Natural killer cell treated with Interleukin-12 subunit alpha and Interleukin-12 subunit beta and Interleukin-15 and Interleukin-18, amount 100 ng/mL, for 72 hours (primary cell): ENCODE measurements at regions not wholly inside any gene's neighbourhood (a gene's known extent, or its start where the extent isn't known, plus 50 kb on each side); places are given as distances from the start of the nearest gene placed in this dataset.
A peak's percentile ranks its signal among the peaks of the same experiment; 100 is the strongest.

Source experiments
- ATAC-seq, 2 donors: fragments of 150-1000 bp; cut with Tn5 transposase in 1 of 2; sonication (Bioruptor Pico), chemical (Tn5 transposase) in 1 of 2; 2 replicates each; pipeline ENCODE4 v1.10.0; 2021
- DNase-seq: peaks from one replicate; pipeline ENCODE4 v3.0.0; 2022; ENCODE audit warnings: low spot score
- H3K27ac Mint-ChIP-seq, 2 donors: 1 replicate in 1 of 2; 2 replicates in 1 of 2; pipeline ENCODE4 v1.8.0; 2022; ENCODE audit warnings: mixed read lengths in 2 of 2, mild to moderate bottlenecking in 1 of 2, moderate library complexity in 1 of 2
- H3K27me3 Mint-ChIP-seq, 2 donors: 1 replicate in 1 of 2; 2 replicates in 1 of 2; pipeline ENCODE4 v1.8.0; 2022; ENCODE audit warnings: mixed read lengths in 2 of 2
- H3K36me3 Mint-ChIP-seq: one replicate; pipeline ENCODE4 v1.8.0; 2022; ENCODE audit warnings: mixed read lengths
- H3K4me1 Mint-ChIP-seq, 2 donors: 1 replicate in 1 of 2; 2 replicates in 1 of 2; pipeline ENCODE4 v1.8.0; 2022; ENCODE audit warnings: low read depth in 2 of 2, mixed read lengths in 2 of 2, mild to moderate bottlenecking in 1 of 2
- H3K4me3 Mint-ChIP-seq: one replicate; pipeline ENCODE4 v1.8.0; 2022; ENCODE audit warnings: mixed read lengths
- H3K9me3 Mint-ChIP-seq: 2 replicates; pipeline ENCODE4 v1.8.0; 2022; ENCODE audit warnings: mixed read lengths

DNA sequence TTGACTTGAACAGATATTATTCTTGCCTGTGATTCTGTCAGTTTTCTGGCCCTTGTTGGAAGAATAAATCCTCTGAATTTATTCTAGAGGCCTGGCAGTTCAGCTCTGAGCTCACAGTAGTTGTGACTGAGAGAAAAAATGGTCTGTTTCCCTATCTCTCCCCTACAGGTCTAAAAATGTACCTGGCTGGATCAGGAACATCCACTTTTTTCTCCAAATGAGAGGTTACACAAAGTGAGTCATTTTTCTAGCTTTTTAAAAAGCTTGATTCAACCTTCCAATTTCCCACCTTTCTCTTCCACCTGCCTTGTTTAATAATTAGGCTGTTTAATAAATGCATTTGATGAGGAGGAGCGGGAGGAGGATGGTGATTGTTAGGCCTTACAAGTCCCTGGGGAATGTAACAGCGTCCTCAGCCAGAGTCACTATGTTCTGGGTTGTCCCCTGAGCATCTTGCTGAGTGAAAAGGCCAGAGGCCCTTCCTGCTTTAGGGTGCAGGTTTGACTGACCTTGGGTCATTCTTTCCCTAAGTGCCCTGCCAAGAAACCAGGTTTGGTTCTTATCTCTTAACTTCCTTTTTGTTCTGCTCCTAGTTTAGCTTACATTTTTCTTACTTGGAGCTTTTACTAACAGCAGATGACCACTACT lies 91.7 kb upstream of the FUT8 start:
- no peak for ATAC-seq
- Mint-ChIP-seq H3K9me3 (no peaks in the 10 kb centered on the region), H3K4me1 (peaks cover 3 to 11% of the 10 kb centered on the region in 2 donors), H3K36me3 (no peaks in the 10 kb centered on the region), H3K27me3 (peaks cover 0 to 4% of the 10 kb centered on the region in 2 donors), H3K4me3 (peak overlapping the region; percentile 21), H3K27ac (peak overlapping the region; percentile 33 to 69)
- no peak for DNase-seq

- DNase-seq (no peak), ATAC-seq (peak; percentile 63 to 85)
- peaks cover 0 to 4% of the 10 kb centered on the region in 2 donors for H3K27me3 Mint-ChIP-seq
- H3K36me3 Mint-ChIP-seq = no peaks in the 10 kb centered on the region
- peak overlapping the region; percentile 21 for H3K4me3 Mint-ChIP-seq
- no peaks in the 10 kb centered on the region for H3K9me3 Mint-ChIP-seq
- H3K4me1 Mint-ChIP-seq = peaks cover 3 to 11% of the 10 kb centered on the region in 2 donors
- H3K27ac Mint-ChIP-seq = peak overlapping the region; percentile 33 to 69
These were observed 91.1 kb upstream of the FUT8 start for GRCh38 chr14:65321370-65321875.

- H3K27ac Mint-ChIP-seq = no peak overlapping the region
- no peak for DNase-seq
- peaks cover 0 to 2% of the 10 kb centered on the region in 2 donors for H3K27me3 Mint-ChIP-seq
- H3K36me3 Mint-ChIP-seq = no peaks in the 10 kb centered on the region
- H3K4me1 Mint-ChIP-seq = peaks cover 4 to 13% of the 10 kb centered on the region in 2 donors
- H3K9me3 Mint-ChIP-seq = no peaks in the 10 kb centered on the region
- H3K4me3 Mint-ChIP-seq = no peak overlapping the region
- ATAC-seq = no peak
These were observed 83.0 kb upstream of the FUT8 start for GRCh38 chr14:65329481-65329880.

DNA sequence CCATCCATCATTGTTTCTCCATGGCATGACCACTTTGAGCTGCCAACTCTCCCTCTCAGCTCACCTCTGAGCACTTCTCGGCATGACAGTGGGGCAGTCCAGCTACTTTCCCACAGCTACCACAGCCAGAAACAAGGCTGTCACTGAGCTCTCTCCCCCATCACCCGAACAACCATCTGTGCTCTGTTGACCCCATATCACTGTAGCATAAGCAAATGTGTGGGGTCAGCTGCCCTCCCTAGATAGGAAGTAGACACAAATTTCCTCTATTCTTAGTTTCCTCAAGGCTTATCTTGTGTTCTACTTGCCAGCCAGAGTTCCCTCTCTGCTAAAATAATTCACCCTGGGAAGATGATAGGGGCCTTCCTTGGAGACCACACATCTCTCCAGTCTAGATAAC lies 82.6 kb upstream of the FUT8 start:
- DNase-seq (no peak), ATAC-seq (no peak)
- Mint-ChIP-seq H3K4me3 (no peak overlapping the region), H3K27ac (no peak overlapping the region), H3K27me3 (peaks cover 0 to 2% of the 10 kb centered on the region in 2 donors), H3K36me3 (no peaks in the 10 kb centered on the region), H3K4me1 (peaks cover 4 to 16% of the 10 kb centered on the region in 2 donors), H3K9me3 (no peaks in the 10 kb centered on the region)

DNA sequence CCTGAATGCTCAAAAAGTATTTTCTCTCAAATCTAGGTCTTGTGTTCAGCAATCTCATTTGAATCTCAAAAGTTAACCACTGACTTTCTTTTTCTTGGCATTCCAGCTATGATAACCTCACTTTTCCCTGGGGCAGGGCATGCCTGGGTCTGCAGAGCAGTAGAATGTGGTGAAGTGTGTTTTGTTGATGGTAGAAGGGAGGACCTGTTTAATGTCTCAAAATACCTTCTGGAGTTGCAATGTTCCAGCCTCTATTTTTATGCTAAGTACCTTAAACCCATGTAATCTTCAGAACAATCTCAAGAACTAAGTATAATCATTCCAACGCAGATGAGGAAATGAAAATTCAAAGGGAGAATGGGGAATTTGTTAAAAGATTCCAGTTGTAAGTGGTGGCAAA lies 82.1 kb upstream of the FUT8 start:
- Mint-ChIP-seq H3K36me3 (no peaks in the 10 kb centered on the region), H3K27ac (no peak overlapping the region)

GRCh38 chr14:65331652-65332051 lies 80.9 kb upstream of the FUT8 start:
- Mint-ChIP-seq H3K36me3 (no peaks in the 10 kb centered on the region), H3K9me3 (no peaks in the 10 kb centered on the region), H3K4me1 (peaks cover 11 to 25% of the 10 kb centered on the region in 2 donors), H3K27ac (no peak overlapping the region), H3K27me3 (peaks cover 0 to 2% of the 10 kb centered on the region in 2 donors), H3K4me3 (no peak overlapping the region)
- ATAC-seq (no peak), DNase-seq (no peak)

More for the DNA sequence above, 82.1 kb upstream of the FUT8 start:
- ATAC-seq (no peak), DNase-seq (no peak)
- H3K9me3 Mint-ChIP-seq = no peaks in the 10 kb centered on the region
- peaks cover 0 to 2% of the 10 kb centered on the region in 2 donors for H3K27me3 Mint-ChIP-seq
- peaks cover 4 to 16% of the 10 kb centered on the region in 2 donors for H3K4me1 Mint-ChIP-seq
- H3K4me3 Mint-ChIP-seq = no peak overlapping the region

DNA sequence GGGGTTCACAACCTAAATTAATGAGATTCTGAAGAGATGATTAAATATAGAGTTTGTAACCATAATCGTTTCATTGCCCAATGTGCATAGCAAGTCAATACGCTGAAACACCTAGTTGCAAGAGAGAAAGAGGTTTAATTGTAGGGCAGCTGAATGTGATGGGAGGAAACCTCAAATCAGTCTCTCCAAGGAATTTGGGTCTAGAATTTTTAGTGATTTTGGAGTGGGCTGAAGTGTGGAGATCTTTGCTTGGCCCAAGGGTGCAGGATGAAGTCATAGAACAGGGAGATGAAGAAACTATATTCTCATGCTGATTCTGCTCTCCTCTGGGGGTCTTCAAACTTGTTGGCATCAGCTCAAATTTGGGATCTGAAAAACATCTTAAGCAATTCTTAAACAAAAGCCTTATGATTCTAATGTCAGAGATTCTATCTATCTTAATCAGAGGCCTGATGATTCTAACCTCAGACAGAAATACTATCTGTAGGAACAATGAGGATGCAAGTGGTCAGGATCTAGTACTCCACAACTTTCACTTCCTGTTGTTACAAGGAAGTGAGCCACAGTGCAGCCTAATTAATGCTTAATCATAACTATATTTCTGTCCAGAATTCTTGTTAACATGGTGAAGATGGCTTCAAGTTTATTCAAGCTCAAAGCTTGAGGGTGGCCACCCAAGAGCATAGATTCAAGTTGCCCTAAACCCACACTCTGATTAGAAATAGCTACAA lies 80.2 kb upstream of the FUT8 start:
- Mint-ChIP-seq H3K4me3 (no peak overlapping the region), H3K27me3 (peaks cover 0 to 2% of the 10 kb centered on the region in 2 donors), H3K4me1 (peaks cover 11 to 27% of the 10 kb centered on the region in 2 donors), H3K36me3 (no peaks in the 10 kb centered on the region), H3K27ac (no peak overlapping the region), H3K9me3 (no peaks in the 10 kb centered on the region)
- DNase-seq (no peak), ATAC-seq (no peak)

DNA sequence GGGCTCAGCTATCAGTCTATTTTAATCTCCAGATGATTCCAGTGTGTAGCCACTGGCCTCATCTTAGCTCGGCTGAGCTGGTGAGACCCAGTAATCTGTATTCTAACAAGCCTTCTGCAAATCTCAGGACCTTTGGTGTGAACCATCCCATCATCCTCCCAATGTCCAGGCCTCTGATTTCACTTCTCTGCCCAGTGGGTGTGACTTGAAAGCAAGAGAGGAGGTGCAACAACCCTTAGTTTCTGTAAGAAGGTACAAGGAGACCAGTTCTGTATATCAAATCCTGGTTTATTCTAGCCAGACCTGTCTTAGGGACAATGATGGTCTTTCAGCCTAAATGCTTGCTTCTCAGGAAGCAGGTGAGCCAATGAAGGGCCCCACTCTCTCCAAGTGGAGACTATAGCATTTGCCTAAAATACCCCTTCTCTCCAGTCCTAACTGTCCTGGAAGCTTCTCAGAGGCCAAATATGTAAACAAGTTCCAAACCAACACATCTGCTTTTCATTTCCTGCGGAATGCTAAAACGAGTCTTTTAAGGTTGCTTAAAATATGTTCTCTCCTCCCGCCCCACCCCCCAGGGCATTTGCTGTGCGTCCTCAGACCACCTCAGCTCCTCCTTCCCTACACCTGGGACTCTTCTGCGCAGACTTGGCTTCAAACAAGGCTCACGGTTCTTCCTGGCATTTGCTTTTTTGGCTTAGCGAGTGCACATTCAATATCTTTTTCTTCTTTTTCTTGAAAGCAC lies 78.4 kb upstream of the FUT8 start:
- DNase-seq = no peak
- H3K9me3 Mint-ChIP-seq = no peaks in the 10 kb centered on the region
- H3K4me3 Mint-ChIP-seq = no peak overlapping the region
- H3K4me1 Mint-ChIP-seq = peaks cover 11 to 27% of the 10 kb centered on the region in 2 donors
- H3K27me3 Mint-ChIP-seq = peaks cover 0 to 2% of the 10 kb centered on the region in 2 donors
- H3K36me3 Mint-ChIP-seq = no peaks in the 10 kb centered on the region
- ATAC-seq = no peak
- peak overlapping the region in 1 of 2 donors; percentile 87 for H3K27ac Mint-ChIP-seq

DNA sequence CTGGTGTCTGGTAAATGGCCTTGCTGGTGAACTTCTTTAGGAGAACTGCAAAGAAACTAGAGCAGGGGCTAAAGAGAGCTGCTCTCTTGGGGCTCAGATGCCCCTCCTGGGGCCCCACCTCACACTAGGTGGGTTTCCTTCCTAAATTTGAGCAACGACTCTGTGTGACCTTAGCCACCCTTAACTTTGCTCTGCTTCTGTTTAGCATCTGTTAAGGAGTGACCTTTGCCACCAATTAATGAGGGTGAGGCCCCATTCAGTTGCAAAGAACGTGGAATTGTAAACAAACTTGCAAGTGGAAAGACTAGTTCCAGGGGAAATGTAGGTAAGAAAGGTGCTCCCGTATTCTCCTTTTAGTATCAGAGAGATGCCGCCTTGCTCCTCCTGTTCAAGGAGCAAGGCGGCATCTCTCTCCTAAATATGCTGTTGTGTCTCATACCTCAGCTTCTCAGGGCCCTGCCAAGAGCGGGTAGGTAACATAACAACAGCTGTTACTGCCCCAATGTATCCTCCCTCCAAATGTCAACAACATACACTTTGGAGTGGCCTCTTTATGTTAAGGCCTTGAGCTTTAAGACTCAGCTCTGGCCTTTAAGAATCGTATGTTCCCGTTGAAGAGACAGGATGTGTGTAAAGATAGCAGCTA lies 77.6 kb upstream of the FUT8 start:
- H3K9me3 Mint-ChIP-seq = no peaks in the 10 kb centered on the region
- H3K36me3 Mint-ChIP-seq = peaks cover 3% of the 10 kb centered on the region
- H3K27ac Mint-ChIP-seq = peak overlapping the region in 1 of 2 donors; percentile 87
- peaks cover 0 to 2% of the 10 kb centered on the region in 2 donors for H3K27me3 Mint-ChIP-seq
- ATAC-seq (no peak), DNase-seq (no peak)
- peaks cover 11 to 30% of the 10 kb centered on the region in 2 donors for H3K4me1 Mint-ChIP-seq
- peak overlapping the region; percentile 11 for H3K4me3 Mint-ChIP-seq

DNA sequence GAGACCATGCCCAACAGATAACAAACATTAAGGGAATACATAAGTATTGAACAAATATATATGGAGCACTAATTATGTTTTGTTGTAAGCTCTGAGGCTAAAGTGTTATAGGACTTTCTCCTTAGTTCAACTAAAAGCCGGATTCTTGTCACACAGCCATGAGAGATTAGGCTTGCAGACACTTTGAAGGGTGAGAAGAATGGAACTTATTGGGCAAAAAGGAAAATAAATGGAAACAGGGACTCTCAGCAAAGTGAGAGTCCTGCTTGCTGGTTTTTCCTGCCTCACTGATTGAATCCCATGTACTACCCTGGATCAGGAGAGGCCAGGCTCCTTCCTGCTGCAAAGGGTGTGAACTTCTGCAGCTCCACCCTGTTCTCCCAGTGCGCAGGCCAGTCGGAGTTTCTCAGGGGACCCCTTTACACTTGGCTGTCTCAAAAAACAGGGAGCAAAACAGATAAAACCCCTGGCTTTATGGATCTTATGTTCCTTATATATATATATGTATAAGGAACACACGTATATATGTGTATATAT lies 77.1 kb upstream of the FUT8 start:
- Mint-ChIP-seq H3K4me1 (peaks cover 11 to 33% of the 10 kb centered on the region in 2 donors), H3K9me3 (no peaks in the 10 kb centered on the region), H3K36me3 (peaks cover 6% of the 10 kb centered on the region), H3K27ac (peak overlapping the region; percentile 32 to 87), H3K27me3 (peaks cover 0 to 2% of the 10 kb centered on the region in 2 donors), H3K4me3 (peak overlapping the region; percentile 11)
- no peak for DNase-seq
- no peak for ATAC-seq

GRCh38 chr14:65336191-65336591 lies 76.3 kb upstream of the FUT8 start:
- H3K4me3 Mint-ChIP-seq = peak overlapping the region; percentile 92
- peak; percentile 77 to 94 for ATAC-seq

GRCh38 chr14:65339866-65340265 lies 72.7 kb upstream of the FUT8 start:
- Mint-ChIP-seq H3K4me3 (peak overlapping the region; percentile 48), H3K27me3 (no peaks in the 10 kb centered on the region), H3K4me1 (peaks cover 7 to 16% of the 10 kb centered on the region in 2 donors), H3K9me3 (no peaks in the 10 kb centered on the region), H3K36me3 (peaks cover 6% of the 10 kb centered on the region), H3K27ac (peak overlapping the region in 1 of 2 donors; percentile 25)
- no peak for ATAC-seq
- no peak for DNase-seq

More at GRCh38 chr14:65336191-65336591, 76.3 kb upstream of the FUT8 start:
- Mint-ChIP-seq H3K36me3 (peaks cover 6% of the 10 kb centered on the region), H3K27ac (peak overlapping the region; percentile 32 to 87), H3K9me3 (no peaks in the 10 kb centered on the region), H3K4me1 (peaks cover 11 to 33% of the 10 kb centered on the region in 2 donors), H3K27me3 (peaks cover 0 to 2% of the 10 kb centered on the region in 2 donors)
- peak; percentile 61 for DNase-seq

DNA sequence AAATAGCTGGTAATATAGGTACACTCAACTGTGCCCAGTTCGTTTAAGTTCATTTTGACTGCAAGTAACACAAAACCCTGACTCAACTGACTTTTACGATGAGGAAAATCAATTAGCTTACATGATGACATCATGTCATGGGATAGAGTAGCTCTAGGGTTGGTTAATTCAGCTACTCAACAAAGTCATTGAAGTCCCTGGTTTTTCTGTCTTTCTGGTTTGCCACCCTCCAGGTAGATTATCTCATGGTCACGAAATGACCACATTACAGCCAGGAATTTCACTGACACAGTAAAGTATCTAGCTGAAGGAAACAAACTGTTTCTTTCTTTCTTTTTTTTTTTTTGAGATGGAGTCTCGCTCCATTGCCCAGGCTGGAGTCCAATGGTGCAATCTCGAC lies 68.5 kb upstream of the FUT8 start:
- Mint-ChIP-seq H3K27ac (no peak overlapping the region), H3K4me1 (peaks cover 0 to 6% of the 10 kb centered on the region in 2 donors), H3K27me3 (peaks cover 2 to 8% of the 10 kb centered on the region in 2 donors), H3K4me3 (no peak overlapping the region), H3K36me3 (peaks cover 6% of the 10 kb centered on the region), H3K9me3 (no peaks in the 10 kb centered on the region)
- DNase-seq (no peak), ATAC-seq (no peak)
